GM19035 (cell line): ENCODE measurements at regions not wholly inside any gene's neighbourhood (a gene's known extent, or its start where the extent isn't known, plus 50 kb on each side); places are given as distances from the start of the nearest gene placed in this dataset.
"Not testable (repeated sequence)": the region's sequence is repeated elsewhere in the genome, so short reads cannot be mapped to it uniquely, and the experiment has no call there.

Experiments used
- ATAC-seq: cut with Tn5 transposase; IDR thresholded peaks from one replicate; pipeline ENCODE4 v1.9.1; 2021; ENCODE audit not compliant: unreplicated experiment

DNA sequence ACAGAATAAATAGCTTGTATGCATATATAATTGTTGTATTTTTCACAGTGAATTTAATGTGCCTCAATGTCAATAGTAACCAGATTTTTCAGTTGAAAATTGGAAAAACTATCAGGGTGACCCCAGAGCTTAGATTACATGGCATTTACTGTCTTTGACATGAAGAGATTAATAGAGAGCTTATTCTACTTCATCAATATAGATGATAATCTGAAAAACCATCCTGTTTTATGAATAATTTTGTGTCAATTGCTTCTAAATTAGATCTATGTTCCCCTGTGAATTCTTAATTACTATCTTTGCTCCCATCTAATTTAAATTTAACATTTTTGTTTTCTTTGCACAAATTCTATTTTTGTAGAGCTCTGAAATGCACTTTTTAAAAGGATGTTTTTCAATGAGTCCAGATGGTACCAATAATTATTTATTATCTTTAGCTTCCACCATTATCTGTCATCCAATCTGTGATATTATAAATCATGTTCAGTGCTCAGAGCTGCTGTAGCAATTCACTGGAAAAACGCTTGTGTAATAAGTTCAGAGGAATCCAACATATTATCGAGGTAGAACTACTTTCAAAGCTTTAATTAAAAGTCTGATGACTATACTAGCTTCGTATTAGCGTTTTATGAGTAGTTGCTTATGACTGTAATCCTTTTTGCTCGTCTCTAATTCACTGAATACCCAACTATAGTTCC, 291.4 kb downstream of the JRKL start:
- ATAC-seq: no peak

DNA sequence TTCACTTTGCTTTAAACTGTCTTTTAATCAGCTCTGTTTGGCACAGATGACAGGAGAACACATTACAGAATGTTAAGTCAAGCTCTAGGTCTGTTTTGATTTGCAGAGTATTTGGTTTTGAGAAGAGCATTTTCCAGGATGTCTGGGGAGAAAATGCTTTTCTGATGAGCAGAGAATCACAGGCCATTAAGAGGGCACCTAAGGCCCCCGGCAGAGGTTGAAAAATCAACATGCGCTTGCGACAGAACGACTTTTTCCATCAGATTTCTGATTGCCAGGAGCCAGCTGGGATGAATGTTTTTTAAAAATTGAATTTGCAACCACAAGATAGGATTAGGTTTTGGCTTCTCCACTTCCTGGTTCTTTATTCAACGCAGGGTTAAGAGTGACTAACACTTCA, 304.5 kb downstream of the JRKL start:
- no peak for ATAC-seq

DNA sequence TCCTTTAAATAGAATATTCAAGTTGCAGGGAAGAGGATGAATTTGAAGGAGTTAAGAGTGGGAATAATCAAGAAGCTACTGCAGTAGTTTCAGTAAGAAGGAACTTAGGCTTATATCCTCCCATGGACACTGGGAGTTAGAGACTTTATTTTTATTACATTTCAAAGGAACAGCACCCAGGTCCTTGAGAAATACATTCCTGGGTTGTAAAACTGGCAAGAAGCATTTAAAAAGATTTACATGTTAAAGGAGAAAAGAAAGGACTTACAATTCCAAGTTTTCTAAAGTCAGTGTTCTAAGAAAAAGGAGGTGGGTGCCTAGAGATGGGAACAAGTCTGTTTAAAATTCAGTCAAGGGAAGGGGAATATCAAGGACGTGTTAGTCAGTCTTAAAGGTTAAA, 306.9 kb downstream of the JRKL start:
- no peak for ATAC-seq

DNA sequence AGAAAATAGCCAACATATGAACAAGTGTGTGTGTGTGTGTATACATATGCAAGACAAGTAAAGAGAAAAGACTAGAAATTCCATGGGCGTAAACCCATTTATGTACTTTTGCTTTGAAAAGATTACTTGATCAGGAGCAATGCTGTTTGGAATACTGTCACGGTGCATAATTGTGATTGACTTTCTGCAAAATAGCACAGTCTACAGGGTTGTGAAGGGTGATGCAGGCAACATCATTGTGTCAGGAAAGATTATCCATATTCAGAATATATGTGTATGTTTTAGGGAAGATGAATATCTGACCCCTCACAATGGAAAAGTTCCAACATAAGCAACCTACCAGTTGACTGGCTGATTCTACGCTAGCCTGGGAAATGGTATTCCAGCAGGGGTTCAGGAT, 307.7 kb downstream of the JRKL start:
- no peak for ATAC-seq

DNA sequence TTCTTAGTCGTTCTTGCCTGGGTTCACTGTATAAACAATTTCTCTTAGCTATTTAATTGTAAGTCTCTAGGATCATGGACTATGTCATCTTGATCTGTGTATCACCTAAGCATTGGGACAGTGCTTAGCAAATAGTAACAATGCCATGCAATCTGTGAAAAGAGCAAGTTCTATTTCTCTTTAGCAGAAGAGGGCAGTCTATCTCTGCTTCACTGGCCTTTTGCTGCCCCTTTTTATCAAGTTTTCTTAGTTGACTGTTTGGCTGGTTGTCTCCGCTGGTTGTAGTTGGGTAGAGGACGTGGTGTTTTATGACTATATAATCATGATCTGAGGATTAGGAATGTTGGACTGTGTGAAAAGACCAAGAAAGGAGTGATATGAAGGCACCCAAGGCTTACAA, 315.0 kb downstream of the JRKL start:
- ATAC-seq: no peak

DNA sequence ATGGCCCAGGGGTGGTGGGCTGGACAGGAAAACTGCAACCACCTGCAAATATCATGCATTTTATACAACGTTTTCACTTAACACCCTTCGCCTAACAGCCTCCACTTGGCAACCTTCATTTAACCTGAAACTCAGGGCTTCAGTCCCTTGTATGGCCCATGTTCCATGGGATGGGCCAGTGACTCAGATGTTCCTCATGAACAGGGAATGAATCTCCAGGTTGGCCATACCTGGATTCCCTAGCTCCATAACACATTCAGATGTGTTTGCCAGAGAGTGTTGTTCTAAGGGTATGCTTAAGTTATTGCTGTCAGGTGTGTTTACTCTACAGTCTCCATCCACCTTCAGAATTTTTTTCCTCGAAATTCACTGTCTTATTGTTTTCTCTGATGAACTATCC, 316.9 kb downstream of the JRKL start:
- ATAC-seq: no peak

DNA sequence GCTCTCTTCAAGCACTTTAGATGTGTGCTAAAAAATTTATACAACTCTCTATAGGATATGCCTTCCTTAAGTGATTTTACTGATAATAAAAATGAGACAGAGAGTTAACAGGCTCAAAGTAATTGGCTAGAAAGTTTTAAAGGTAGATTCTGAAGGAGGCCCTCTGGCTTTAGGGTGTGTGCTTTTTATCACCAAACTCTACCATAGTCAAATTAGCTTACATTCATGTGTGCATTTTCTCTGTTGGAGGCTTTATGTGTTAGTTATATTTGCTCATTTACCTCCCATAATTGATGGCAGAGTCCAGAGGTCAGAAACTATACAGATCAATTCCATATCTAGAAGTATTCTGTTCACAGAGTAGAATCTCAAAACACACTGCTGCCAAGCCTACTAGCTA, 317.5 kb downstream of the JRKL start:
- no peak for ATAC-seq

DNA sequence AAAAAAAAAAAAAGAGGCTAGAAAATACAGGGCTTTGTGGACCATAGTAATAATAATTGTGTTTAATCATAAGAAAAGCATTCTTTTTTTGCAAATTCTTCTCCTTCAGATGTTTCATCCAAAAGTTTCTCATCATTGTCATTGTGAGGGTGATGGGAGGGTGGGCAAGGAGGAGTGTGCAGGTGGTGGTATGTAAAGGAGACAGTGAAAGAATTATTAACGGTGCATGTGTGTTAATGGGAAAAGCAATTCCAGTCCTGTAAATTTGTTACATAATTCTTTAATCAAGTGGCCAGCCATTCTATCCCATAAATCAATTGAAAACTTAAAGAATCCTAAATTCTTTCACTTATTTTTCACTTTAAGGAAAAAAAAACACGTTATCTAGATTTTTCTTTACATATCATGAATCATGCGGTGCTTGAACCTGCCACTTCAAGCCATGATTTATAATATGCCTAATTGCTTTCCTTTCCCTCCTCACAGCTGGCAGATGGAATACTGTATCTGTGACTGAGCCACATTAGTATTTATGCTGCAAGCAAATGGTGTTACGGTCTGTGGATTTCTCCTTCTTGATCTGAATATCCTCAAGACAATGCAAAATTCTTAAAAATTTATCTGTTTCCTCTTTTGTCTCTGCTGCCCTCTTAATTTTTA, 318.5 kb downstream of the JRKL start:
- no peak for ATAC-seq

DNA sequence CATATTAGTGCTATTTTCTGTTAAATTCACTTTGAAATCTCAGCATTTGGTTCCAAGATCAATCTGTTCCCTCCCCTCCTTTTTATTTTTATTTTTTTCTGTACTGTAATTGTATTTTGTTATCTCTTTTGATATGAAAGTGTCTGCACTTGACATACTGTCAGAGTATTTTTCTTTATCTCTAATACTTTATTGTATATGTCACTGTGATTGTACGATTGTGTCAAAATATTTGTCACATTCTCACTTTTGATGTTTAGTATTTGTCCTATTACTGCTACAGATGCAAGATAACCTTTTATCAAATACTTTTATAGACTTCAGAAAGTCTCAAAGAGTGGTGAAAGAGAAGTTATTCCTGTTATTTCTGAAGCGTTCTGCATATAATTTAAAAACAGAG, 323.5 kb downstream of the JRKL start:
- no peak for ATAC-seq

DNA sequence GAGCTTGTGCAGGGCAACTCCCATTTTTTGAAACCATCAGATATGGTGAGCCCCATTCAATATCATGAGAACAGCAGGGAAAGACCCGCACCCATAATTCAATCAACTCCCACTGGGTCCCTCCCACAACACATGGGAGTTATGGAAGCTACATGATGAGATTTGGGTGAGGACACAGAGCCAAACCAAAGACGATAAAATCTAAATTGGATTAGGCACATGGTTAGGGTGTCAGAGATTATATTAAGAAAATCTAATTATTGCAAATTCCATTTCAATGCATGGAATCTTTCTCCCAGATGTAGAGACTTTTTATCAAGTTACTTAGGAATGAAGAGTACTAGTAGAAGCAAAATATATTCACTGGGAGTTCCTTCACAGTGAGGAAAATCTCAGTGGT, 324.9 kb downstream of the JRKL start:
- no peak for ATAC-seq

DNA sequence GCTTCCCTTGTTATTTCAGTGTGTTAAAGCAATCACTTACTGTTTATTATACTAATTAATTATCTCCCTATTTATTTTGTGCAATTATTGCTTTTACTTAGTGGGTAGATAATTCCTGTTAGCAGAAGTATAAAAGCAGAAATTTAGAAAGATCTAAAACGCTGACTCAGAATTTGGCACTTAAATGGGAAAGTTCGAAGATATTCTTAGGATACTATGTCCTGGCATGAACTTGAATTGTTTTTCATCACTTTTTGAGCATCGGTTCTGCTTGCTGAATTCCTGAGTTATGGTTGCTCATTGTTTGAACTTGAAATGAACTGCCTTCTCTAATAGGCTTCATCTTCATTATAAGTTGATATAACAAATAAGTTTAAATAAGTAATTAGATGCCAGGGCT, 325.4 kb downstream of the JRKL start:
- no peak for ATAC-seq

DNA sequence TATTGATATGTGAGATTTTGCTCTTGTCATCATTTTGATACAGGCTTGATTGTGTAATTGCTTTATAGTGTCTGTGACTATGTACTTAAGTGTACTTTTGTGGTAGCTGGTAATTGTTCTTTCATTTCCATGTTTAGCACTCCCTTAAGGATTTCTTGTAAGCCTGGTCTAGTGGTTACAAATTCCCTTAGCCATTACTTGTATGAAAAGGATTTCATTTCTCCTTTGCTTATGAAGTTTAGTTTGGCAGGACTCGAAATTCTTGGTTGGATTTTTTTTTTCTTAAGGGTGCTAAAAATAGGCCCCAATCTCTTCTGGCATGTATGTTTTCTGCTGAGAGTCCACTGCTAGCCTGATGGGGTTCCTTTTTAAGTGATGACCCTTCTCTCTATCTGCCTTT, 346.8 kb downstream of the JRKL start:
- ATAC-seq: no peak

DNA sequence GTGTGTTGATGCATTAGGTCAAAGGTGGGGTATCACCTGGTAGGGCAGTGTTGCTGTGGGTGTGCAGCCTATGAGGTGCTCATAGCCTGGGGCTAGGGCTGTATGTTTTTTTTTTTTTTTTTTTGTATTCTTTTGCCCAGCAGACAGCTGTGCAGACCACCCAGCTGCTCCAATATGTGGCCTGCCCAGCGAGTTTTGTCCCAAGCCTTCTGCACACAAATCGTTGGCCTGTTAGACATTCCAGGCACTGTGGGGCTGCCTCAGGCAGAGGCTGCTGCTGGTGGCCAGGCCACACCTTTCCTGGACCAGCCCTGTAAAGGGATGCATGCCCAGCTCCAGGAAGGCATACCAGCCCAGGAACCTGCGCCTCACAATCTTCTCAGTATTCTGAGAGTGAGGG, 348.5 kb downstream of the JRKL start:
- ATAC-seq: no peak

DNA sequence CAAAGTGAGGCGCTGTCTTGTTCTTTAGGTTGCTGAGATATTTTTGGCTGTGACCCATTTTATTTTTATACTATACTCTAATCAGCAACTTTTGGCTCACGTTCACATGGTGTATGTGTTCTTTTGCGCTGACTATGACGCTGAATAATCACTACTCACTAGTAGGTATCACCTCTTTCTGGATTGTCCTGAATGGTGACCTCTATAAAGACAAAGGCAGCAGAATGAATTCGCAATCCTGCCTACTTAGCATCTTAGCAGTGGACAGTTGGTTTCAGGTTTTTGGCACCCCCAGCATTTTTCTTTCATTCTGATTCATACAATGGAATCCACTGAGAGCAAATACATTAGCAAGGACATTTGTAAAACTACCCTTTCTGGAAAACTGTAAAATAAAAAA, 351.3 kb downstream of the JRKL start:
- no peak for ATAC-seq

DNA sequence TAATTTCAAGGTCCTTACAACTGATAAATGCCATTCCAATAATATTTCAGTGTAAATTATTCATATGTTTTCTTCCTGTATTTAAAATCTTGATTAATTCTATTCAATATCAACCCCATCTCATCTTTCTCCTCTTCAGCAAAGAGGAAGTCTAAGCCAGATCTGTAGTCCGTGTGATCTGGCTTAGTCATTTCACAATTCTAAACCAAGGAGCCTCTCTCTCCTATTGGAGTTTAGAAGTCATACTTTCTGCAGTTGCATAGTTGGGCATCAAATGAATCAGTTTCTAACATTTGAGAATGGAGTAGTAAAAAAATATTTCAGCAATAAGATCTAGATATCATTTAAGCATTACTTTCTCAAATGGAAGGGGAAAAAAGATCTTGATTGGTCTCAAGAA, 354.9 kb downstream of the JRKL start:
- no peak for ATAC-seq

DNA sequence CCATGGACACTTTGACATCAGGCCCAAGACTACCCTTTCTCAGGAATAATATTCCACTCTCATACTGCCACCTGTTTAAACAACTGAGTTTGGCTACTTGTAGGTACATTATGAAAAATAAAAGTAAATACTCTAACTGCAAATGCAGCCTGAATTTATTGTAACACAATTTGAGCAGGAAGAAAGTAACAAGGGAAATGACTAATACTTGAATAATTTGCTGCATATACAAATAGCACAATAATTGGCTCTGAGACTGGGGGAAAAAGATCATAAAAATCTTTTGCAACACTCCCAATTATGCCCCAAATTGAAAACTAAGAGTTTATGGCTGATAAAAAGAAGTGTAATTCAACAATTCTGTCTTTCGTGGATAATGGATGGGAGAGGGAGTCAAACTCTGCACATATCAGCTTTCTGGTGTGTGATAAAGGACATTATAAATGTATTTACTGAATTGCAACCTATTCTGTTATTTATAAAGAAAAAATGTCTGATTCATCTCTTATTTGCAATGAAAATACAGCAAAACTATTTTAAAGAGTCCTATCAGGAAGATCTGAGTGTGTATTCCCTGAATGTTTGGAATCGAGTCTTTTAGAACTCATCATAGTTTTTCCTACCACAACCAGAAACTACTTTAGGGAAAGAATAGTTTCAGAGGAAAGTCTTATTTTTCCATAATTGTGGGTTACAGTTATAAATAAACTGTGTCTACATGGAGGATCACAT, 359.0 kb downstream of the JRKL start:
- no peak for ATAC-seq

DNA sequence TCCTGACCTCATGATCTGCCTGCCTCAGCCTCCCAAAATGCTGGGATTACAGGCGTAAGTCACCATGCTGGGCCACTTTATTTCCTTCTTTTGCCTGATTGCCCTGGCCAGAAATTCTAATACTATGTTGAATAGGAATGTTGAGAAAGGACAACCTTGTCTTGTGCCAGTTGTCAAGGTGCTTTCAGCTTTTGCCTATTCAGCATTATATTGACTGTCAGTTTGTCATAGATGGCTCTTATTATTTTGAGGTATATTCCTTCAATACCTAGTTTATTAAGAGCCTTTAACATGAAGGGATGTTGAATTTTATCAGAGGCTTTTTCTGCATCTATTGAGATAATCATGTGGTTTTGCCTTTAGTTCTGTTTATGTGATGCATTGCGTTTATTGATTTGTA, 362.0 kb downstream of the JRKL start:
- not testable (repeated sequence) for ATAC-seq

DNA sequence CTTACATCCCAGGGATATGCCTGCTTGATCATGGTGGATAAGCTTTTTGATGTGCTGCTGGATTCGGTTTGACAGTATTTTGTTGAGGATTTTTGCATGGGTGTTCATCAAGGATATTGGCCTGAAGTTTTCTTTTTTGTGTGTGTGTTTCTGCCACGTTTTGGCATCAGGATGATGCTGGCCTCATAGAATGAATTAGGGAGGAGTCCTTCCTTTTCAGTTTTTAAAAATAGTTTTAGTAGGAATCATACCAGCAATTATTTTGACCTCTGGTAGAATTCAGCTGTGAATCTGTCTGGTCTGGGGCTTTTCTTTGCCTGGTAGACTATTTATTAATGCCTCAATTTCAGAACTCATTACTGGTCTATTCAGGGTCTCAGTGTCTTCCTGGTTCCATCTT, 362.4 kb downstream of the JRKL start:
- ATAC-seq: no peak

DNA sequence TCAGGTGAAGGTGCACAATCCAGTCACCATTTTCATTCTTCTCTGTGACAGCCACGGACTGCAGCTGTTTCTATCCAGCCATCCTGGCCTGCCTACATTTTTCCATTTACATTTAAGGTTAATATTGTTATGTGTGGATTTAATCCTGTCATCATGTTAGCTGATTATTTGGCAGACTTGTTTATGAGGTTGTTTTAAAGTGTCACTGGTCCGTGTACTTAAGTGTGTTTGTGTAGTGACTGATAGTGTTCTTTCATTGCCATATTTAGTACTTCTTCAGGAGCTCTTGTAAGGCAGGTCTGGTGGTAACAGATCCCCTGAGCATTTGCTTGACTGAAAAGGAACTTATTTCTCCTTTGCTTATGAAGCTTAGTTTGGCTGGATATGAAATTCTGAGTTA, 364.2 kb downstream of the JRKL start:
- no peak for ATAC-seq

DNA sequence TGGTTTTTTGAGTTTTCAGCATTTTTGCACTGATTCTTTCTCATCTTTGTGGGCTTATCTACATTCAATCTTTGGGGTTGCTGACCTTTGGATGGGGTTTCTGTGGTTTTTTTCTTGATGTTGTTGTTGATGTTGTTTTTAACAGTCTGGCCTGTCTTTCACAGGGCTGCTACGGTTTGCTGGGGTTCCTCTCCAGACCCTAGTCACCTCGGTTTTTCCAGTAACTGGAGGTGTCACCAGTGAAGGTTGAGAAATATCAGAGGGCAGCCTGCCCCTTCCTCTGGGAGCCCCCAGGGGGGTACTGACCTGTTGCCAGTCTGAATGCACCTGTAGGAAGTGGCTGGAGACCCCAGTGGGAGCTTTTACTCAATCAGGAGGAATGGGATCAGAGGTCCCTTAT, 365.4 kb downstream of the JRKL start:
- ATAC-seq: no peak

DNA sequence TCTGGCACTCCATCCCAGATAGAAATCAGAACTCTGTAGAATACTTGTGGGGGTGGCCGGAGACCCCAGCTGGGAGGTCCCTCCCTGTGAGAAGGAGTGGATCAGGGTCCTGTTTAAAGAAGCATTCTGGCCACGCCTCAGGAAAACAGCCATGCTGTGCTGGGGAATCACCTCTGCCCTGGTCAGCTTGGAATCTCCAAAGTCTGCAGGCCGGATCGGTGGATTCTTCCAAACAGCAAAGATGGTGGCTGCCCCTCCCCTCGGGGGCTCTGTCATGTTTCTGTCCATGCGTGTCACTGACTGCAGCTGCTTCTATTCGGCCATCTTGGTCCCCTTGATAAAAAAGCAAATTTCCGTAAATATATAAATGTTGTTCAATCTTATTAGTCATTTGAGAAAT, 365.9 kb downstream of the JRKL start:
- no peak for ATAC-seq

DNA sequence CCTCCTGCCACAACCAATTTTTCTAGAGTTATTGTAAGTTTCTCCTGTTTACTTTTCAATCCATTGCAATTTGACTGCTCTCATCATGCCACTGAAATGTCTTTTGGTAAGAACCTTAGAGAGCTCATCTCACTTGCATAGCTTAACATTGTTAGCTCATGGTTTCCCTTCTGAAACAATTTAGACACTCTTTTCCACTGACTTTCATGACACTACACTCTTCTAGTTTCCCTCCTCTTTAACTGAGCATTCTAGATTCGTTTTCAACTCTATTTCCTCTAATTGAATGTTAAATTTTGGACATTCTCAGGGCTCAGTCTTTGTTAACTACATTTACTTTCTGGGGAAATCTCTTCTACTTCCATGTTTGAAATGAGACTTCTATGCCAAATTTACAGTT, 369.1 kb downstream of the JRKL start:
- ATAC-seq: no peak
